DOHH2 (cell line): ENCODE measurements at regions not wholly inside any gene's neighbourhood (a gene's known extent, or its start where the extent isn't known, plus 50 kb on each side); places are given as distances from the start of the nearest gene placed in this dataset.

Experiments used
- H3F3A ChIP-seq: fragments of 200-600 bp; sonication (generic), shearing (Covaris generic); 2 replicates; pipeline ENCODE4 v1.6.0; 2016; ENCODE audit warnings: antibody characterized with exemption, mild to moderate bottlenecking; ENCODE audit not compliant: control insufficient read depth, insufficient read depth
- H3K27ac ChIP-seq: fragments of 200-600 bp; sonication (generic); 2 replicates; pipeline ENCODE4 v1.5.1; 2014; ENCODE audit warnings: low read depth, mild to moderate bottlenecking, low read length, moderate library complexity
- H3K27me3 ChIP-seq: fragments of 200-600 bp; sonication (generic); 2 replicates; pipeline ENCODE4 v1.6.1; 2014; ENCODE audit warnings: mild to moderate bottlenecking, low read length, mixed read lengths; ENCODE audit not compliant: control insufficient read depth
- H3K36me3 ChIP-seq: fragments of 200-600 bp; sonication (generic); 2 replicates; pipeline ENCODE4 v1.6.1; 2014; ENCODE audit warnings: mild to moderate bottlenecking, low read length, moderate library complexity, mixed read lengths; ENCODE audit not compliant: control insufficient read depth
- H3K4me1 ChIP-seq: fragments of 200-600 bp; sonication (generic); 2 replicates; pipeline ENCODE4 v1.6.1; 2014; ENCODE audit warnings: mild to moderate bottlenecking, low read length, mixed read lengths; ENCODE audit not compliant: control insufficient read depth
- H3K4me2 ChIP-seq: fragments of 200-600 bp; sonication (generic); 2 replicates; pipeline ENCODE4 v1.6.0; 2014; ENCODE audit warnings: mild to moderate bottlenecking, low read length, moderate library complexity
- H3K4me3 ChIP-seq: fragments of 200-600 bp; sonication (generic); 2 replicates; pipeline ENCODE4 v1.5.1; 2014; ENCODE audit warnings: mild to moderate bottlenecking, low read length, mixed read lengths
- H3K79me2 ChIP-seq: fragments of 200-600 bp; sonication (generic); 2 replicates; pipeline ENCODE4 v1.6.1; 2014; ENCODE audit warnings: mild to moderate bottlenecking, low read length, mixed read lengths; ENCODE audit not compliant: control insufficient read depth
- H3K9me2 ChIP-seq: fragments of 200-600 bp; sonication (generic); replicated peaks from 2 replicates; pipeline ENCODE4 v1.6.1; 2014; ENCODE audit warnings: mild to moderate bottlenecking, low read length, mixed read lengths; ENCODE audit not compliant: control insufficient read depth
- H3K9me3 ChIP-seq: fragments of 200-600 bp; sonication (generic); 2 replicates; pipeline ENCODE4 v1.6.1; 2014; ENCODE audit warnings: antibody characterized with exemption, low read length, mixed read lengths; ENCODE audit not compliant: control insufficient read depth, insufficient read depth
- H4K20me1 ChIP-seq: fragments of 200-600 bp; sonication (generic); 2 replicates; pipeline ENCODE4 v1.6.0; 2014; ENCODE audit warnings: low read depth, mild to moderate bottlenecking, antibody characterized with exemption, low read length, moderate library complexity; ENCODE audit not compliant: control insufficient read depth, insufficient read depth
- CTCF ChIP-seq: fragments of 200-600 bp; sonication (generic); IDR thresholded peaks from one replicate; pipeline ENCODE4 v1.5.1; 2014; ENCODE audit warnings: antibody characterized with exemption, mild to moderate bottlenecking, low read depth, low read length; ENCODE audit not compliant: poor library complexity, severe bottlenecking
- EZH2phosphoT487 ChIP-seq: fragments of 200-600 bp; sonication (generic); IDR thresholded peaks from 2 replicates; pipeline ENCODE4 v1.6.1; 2017; ENCODE audit warnings: borderline replicate concordance, mild to moderate bottlenecking, antibody characterized with exemption, low read length, moderate library complexity, mixed read lengths

- H3K27ac ChIP-seq, result no peak overlapping the region
- H3F3A ChIP-seq, result no peaks in the 10 kb centered on the region
- no peak overlapping the region for H3K4me2 ChIP-seq
Observed at GRCh38 chr17:14737984-14738651, 437.2 kb downstream of the HS3ST3B1 start.

GRCh38 chr17:14736631-14737030 is 435.8 kb downstream of the HS3ST3B1 start:
- H3K4me3 ChIP-seq, result no peak overlapping the region
- TF ChIP-seq EZH2phosphoT487 (no peak), CTCF (no peak)
- no peaks in the 10 kb centered on the region for H3K4me1 ChIP-seq
- no peaks in the 10 kb centered on the region for H3K79me2 ChIP-seq
- no peaks in the 10 kb centered on the region for H3K36me3 ChIP-seq
- H3K4me2 ChIP-seq, result no peak overlapping the region
- H3K9me2 ChIP-seq, result no peaks in the 10 kb centered on the region
- H3F3A ChIP-seq, result no peaks in the 10 kb centered on the region
- H3K27me3 ChIP-seq, result no peaks in the 10 kb centered on the region
- no peak overlapping the region for H3K27ac ChIP-seq
- H4K20me1 ChIP-seq, result no peaks in the 10 kb centered on the region
- no peaks in the 10 kb centered on the region for H3K9me3 ChIP-seq

More at GRCh38 chr17:14737984-14738651, 437.2 kb downstream of the HS3ST3B1 start:
- Histone ChIP-seq H3K4me1 (no peaks in the 10 kb centered on the region), H3K79me2 (no peaks in the 10 kb centered on the region), H3K27me3 (no peaks in the 10 kb centered on the region), H3K36me3 (no peaks in the 10 kb centered on the region), H3K9me2 (no peaks in the 10 kb centered on the region), H3K9me3 (no peaks in the 10 kb centered on the region), H4K20me1 (no peaks in the 10 kb centered on the region), H3K4me3 (no peak overlapping the region)
- TF ChIP-seq CTCF, result no peak
- no peak for TF ChIP-seq EZH2phosphoT487

GRCh38 chr17:14733376-14733775 is 432.5 kb downstream of the HS3ST3B1 start:
- H3K79me2 ChIP-seq, result no peaks in the 10 kb centered on the region
- no peak overlapping the region for H3K27ac ChIP-seq
- no peaks in the 10 kb centered on the region for H3K4me1 ChIP-seq
- H3K4me2 ChIP-seq, result no peak overlapping the region
- H3K4me3 ChIP-seq, result no peak overlapping the region
- no peaks in the 10 kb centered on the region for H4K20me1 ChIP-seq
- H3F3A ChIP-seq, result no peaks in the 10 kb centered on the region
- H3K36me3 ChIP-seq, result no peaks in the 10 kb centered on the region
- no peaks in the 10 kb centered on the region for H3K27me3 ChIP-seq
- TF ChIP-seq CTCF (no peak), EZH2phosphoT487 (no peak)
- no peaks in the 10 kb centered on the region for H3K9me2 ChIP-seq
- H3K9me3 ChIP-seq, result no peaks in the 10 kb centered on the region
